ENCODE measurements at regions not wholly inside any gene's neighbourhood (a gene's known extent, or its start where the extent isn't known, plus 50 kb on each side); places are given as distances from the start of the nearest gene placed in this dataset.

DNA sequence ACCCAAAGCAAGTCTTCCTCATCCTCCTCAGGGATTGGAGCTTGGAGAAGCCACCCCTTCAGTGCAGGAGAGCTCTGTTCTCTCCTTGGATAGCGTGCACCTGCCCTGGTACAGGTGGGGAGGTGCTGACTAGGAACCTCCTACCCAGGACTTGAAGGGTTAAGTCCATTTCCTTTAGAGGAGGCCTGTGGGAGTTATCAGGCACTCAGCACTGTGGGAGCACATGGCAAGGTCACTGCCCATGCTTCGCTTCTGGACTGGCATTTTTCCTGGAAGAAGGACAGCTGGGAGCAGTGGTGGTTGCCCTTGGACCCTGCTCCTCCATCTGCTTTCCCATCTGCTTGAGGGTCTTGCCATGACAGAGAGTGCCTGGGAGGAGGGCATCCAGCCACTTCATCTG, 142.8 kb downstream of the CXCL12 start:
- intact Hi-C loops (cut with micrococcal nuclease; ENCODE audit: unreplicated experiment) = no loop called here
- Mint-ChIP-seq H3K9me3 (ENCODE audit: unreplicated experiment) (peaks cover 11% of the 10 kb centered on the region), H3K27me3 (ENCODE audit: insufficient read depth, unreplicated experiment) (no peaks in the 10 kb centered on the region), H3K27ac (ENCODE audit: unreplicated experiment) (no peak overlapping the region), H3K4me1 (ENCODE audit: low read depth, unreplicated experiment) (no peaks in the 10 kb centered on the region), H3K36me3 (ENCODE audit: insufficient read depth, unreplicated experiment) (no peaks in the 10 kb centered on the region), H3K4me3 (ENCODE audit: unreplicated experiment) (no peak overlapping the region)
- no peaks in the 10 kb centered on the region for H3K9me3 ChIP-seq
- POLR2A ChIA-PET = no interaction called here
- H3K27me3 ChIP-seq (replicated peaks; ENCODE audit: control insufficient read depth, insufficient read depth, low read length) = no peaks in the 10 kb centered on the region
- no peak for DNase-seq
- no TSS peak for BruUV-seq (replicated peaks)
- TF ChIP-seq, protein P1, sequence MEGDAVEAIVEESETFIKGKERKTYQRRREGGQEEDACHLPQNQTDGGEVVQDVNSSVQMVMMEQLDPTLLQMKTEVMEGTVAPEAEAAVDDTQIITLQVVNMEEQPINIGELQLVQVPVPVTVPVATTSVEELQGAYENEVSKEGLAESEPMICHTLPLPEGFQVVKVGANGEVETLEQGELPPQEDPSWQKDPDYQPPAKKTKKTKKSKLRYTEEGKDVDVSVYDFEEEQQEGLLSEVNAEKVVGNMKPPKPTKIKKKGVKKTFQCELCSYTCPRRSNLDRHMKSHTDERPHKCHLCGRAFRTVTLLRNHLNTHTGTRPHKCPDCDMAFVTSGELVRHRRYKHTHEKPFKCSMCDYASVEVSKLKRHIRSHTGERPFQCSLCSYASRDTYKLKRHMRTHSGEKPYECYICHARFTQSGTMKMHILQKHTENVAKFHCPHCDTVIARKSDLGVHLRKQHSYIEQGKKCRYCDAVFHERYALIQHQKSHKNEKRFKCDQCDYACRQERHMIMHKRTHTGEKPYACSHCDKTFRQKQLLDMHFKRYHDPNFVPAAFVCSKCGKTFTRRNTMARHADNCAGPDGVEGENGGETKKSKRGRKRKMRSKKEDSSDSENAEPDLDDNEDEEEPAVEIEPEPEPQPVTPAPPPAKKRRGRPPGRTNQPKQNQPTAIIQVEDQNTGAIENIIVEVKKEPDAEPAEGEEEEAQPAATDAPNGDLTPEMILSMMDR (IDR thresholded peaks at IDR 0.05; ENCODE audit: insufficient read depth in 1 of 2, low read depth in 1 of 2, low read length in 1 of 2, severe bottlenecking in 1 of 2, unreplicated experiment in 1 of 2) = no peak
- CTCF ChIA-PET = no interaction called here
- peaks cover 3% of the 10 kb centered on the region; the same call in 1 of the 2 replicates for H3K4me1 ChIP-seq
- H3K36me3 ChIP-seq (ENCODE audit: control insufficient read depth, insufficient read depth, low read length) = no peaks in the 10 kb centered on the region
- H3K4me3 ChIP-seq (ENCODE audit: low read depth, low read length) = no peak overlapping the region

DNA sequence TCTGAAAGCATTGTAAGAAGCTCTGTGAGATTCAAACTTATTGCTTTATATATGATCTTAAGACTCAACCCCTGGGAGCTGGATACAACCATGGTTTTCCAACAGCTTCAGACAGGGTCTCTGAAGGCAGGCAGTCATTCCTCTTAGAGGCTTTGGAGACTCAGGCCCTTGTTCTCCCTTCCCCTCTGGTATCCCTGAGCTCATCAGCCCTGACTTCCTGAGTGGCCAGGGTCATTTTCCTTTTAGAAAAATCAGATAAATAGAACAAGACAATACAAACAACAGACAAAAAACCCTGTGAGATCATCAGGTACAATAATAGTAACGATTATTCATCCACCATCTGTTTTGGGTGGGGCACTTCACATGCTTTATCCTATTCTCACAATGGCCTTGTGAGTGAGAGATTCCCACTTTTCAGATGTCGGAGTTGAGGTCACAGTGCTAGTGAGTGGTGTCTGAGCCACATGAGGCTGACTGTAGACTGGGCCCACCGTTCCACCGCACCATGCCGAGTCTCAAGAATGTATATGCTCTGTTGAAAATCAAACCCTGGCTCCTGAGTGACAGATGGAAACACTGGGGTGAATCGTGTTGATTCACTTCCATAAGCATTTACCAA, 144.2 kb downstream of the CXCL12 start:
- Mint-ChIP-seq H3K9me3 (ENCODE audit: unreplicated experiment) (peaks cover 11% of the 10 kb centered on the region), H3K36me3 (ENCODE audit: insufficient read depth, unreplicated experiment) (no peaks in the 10 kb centered on the region), H3K27ac (ENCODE audit: unreplicated experiment) (no peak overlapping the region), H3K4me1 (ENCODE audit: low read depth, unreplicated experiment) (no peaks in the 10 kb centered on the region), H3K4me3 (ENCODE audit: unreplicated experiment) (no peak overlapping the region), H3K27me3 (ENCODE audit: insufficient read depth, unreplicated experiment) (no peaks in the 10 kb centered on the region)
- ChIA-PET CTCF (no interaction called here), POLR2A (no interaction called here)
- Histone ChIP-seq H3K27me3 (replicated peaks; ENCODE audit: control insufficient read depth, insufficient read depth, low read length) (no peaks in the 10 kb centered on the region), H3K36me3 (ENCODE audit: control insufficient read depth, insufficient read depth, low read length) (no peaks in the 10 kb centered on the region), H3K9me3 (no peaks in the 10 kb centered on the region), H3K4me1 (peaks cover 4% of the 10 kb centered on the region; the same call in 1 of the 2 replicates), H3K4me3 (ENCODE audit: low read depth, low read length) (no peak overlapping the region)
- BruUV-seq (replicated peaks) = no TSS peak
- no peak for DNase-seq
- TF ChIP-seq, protein P1 (IDR thresholded peaks at IDR 0.05; ENCODE audit: insufficient read depth in 1 of 2, low read depth in 1 of 2, low read length in 1 of 2, severe bottlenecking in 1 of 2, unreplicated experiment in 1 of 2) = no peak
- intact Hi-C loops (cut with micrococcal nuclease; ENCODE audit: unreplicated experiment) = no loop called here

DNA sequence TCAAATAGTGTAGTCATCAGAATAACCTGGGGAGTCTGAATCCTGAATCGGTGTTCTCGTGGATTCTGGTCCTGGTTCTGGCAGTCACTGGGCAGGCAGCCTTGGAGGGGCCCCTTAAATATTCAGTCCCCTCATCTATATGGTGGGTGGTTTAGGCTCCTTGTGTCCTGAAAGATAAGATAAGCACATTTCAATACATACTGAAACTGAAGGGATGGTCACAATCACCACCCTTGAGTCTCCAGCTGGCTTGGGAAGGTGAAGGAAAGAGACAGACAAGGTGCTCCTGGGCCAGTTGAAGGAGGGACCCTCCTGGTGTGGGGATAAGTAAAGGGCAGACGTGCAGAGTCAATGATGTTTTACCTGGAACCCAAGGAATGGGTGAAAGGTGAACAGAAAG, 146.7 kb downstream of the CXCL12 start:
- peaks cover 9% of the 10 kb centered on the region for H3K9me3 Mint-ChIP-seq (ENCODE audit: unreplicated experiment)
- no peak overlapping the region for H3K4me3 ChIP-seq (ENCODE audit: low read depth, low read length)
- intact Hi-C loops (cut with micrococcal nuclease; ENCODE audit: unreplicated experiment) = no loop called here
- no peaks in the 10 kb centered on the region for H3K36me3 Mint-ChIP-seq (ENCODE audit: insufficient read depth, unreplicated experiment)
- H3K9me3 ChIP-seq = no peaks in the 10 kb centered on the region
- H3K36me3 ChIP-seq (ENCODE audit: control insufficient read depth, insufficient read depth, low read length) = no peaks in the 10 kb centered on the region
- ChIA-PET CTCF (no interaction called here), POLR2A (no interaction called here)
- H3K27me3 Mint-ChIP-seq (ENCODE audit: insufficient read depth, unreplicated experiment) = no peaks in the 10 kb centered on the region
- no TSS peak for BruUV-seq (replicated peaks)
- no peak overlapping the region for H3K27ac Mint-ChIP-seq (ENCODE audit: unreplicated experiment)
- H3K4me3 Mint-ChIP-seq (ENCODE audit: unreplicated experiment) = no peak overlapping the region
- TF ChIP-seq, protein P1 (IDR thresholded peaks at IDR 0.05; ENCODE audit: insufficient read depth in 1 of 2, low read depth in 1 of 2, low read length in 1 of 2, severe bottlenecking in 1 of 2, unreplicated experiment in 1 of 2) = no peak
- H3K4me1 ChIP-seq = peaks cover 4% of the 10 kb centered on the region; the same call in 1 of the 2 replicates
- no peaks in the 10 kb centered on the region for H3K27me3 ChIP-seq (replicated peaks; ENCODE audit: control insufficient read depth, insufficient read depth, low read length)
- DNase-seq = no peak
- no peaks in the 10 kb centered on the region for H3K4me1 Mint-ChIP-seq (ENCODE audit: low read depth, unreplicated experiment)
